HEK293 (cell line): ENCODE measurements at regions not wholly inside any gene's neighbourhood (a gene's known extent, or its start where the extent isn't known, plus 50 kb on each side); places are given as distances from the start of the nearest gene placed in this dataset.

ENCODE experiments used
- CTCF ChIA-PET: fragments of 350-600 bp; formaldehyde crosslinking; extraction: SDS; loops from one replicate; lab custom pipeline; 2021; ENCODE audit warnings: antibody characterized with exemption; lab: Yijun Ruan, JAX
- POLR2A ChIA-PET: fragments of 300-600 bp; formaldehyde crosslinking; extraction: SDS; loops from one replicate; lab custom pipeline; 2020; ENCODE audit warnings: antibody characterized with exemption, inconsistent platforms; lab: Yijun Ruan, JAX
- H3K27ac ChIP-seq: fragments of 200-500 bp; sonication (Bioruptor generic); 2 replicates; pipeline ENCODE4 v1.5.1; 2014; ENCODE audit warnings: low read depth, low read length, control low read depth, inconsistent platforms; ENCODE audit errors: extremely low read depth
- H3K36me3 ChIP-seq, 2 experiments: fragments of 200-500 bp in 1 of 2; sonication (Bioruptor generic) in 1 of 2; 1 replicate in 1 of 2; 2 replicates in 1 of 2; pipeline ENCODE4 v1.5.1; 2014 to 2017; ENCODE audit warnings: inconsistent platforms in 2 of 2, low read length in 2 of 2; ENCODE audit not compliant: control insufficient read depth in 2 of 2, insufficient read depth in 1 of 2
- H3K4me1 ChIP-seq: fragments of 200-500 bp; sonication (Bioruptor generic); 2 replicates; pipeline ENCODE4 v1.5.1; 2014; ENCODE audit warnings: mild to moderate bottlenecking, low read length, inconsistent platforms; ENCODE audit not compliant: control insufficient read depth, insufficient read depth
- H3K4me3 ChIP-seq: 2 replicates; pipeline ENCODE4 v1.5.1; 2011; ENCODE audit warnings: low read depth, mild to moderate bottlenecking, control low read depth, low read length, moderate library complexity
- H3K9me3 ChIP-seq: fragments of 200-500 bp; sonication (Bioruptor generic); 2 replicates; pipeline ENCODE4 v1.5.1; 2014; ENCODE audit warnings: low read depth, low read length, inconsistent platforms; ENCODE audit not compliant: control insufficient read depth, insufficient read depth
- HOXA7 ChIP-seq: sonication (generic); formaldehyde crosslinking; IDR thresholded peaks from 2 replicates; pipeline ENCODE4 v1.8.1; 2022; ENCODE audit warnings: missing genetic modification reagents, borderline replicate concordance
- HOXD13 ChIP-seq: sonication (generic); formaldehyde crosslinking; IDR thresholded peaks from 2 replicates; pipeline ENCODE4 v1.8.0; 2022; ENCODE audit warnings: missing genetic modification reagents, borderline replicate concordance
- OSR2 ChIP-seq: fragments of 450-650 bp; formaldehyde crosslinking; IDR thresholded peaks from 2 replicates; pipeline ENCODE4 v1.5.1; 2016; ENCODE audit warnings: missing biosample characterization, missing genetic modification characterization
- TRIM28 ChIP-seq: IDR thresholded peaks from 2 replicates; pipeline ENCODE4 v1.6.1; 2011; ENCODE audit warnings: low read length, control low read depth, borderline replicate concordance
- ZBTB48 ChIP-seq: fragments of 450-650 bp; formaldehyde crosslinking; IDR thresholded peaks from 2 replicates; pipeline ENCODE4 v1.5.1; 2016; ENCODE audit warnings: missing biosample characterization, missing genetic modification characterization
- ZFP3 ChIP-seq: fragments of 450-650 bp; formaldehyde crosslinking; IDR thresholded peaks from 2 replicates; pipeline ENCODE4 v1.5.1; 2016; ENCODE audit warnings: low read depth, missing biosample characterization, missing genetic modification characterization
- ZNF121 ChIP-seq: fragments of 450-650 bp; formaldehyde crosslinking; IDR thresholded peaks from 2 replicates; pipeline ENCODE4 v1.5.1; 2016; ENCODE audit warnings: missing biosample characterization, missing genetic modification characterization
- ZNF133 ChIP-seq: fragments of 450-650 bp; formaldehyde crosslinking; IDR thresholded peaks from 2 replicates; pipeline ENCODE4 v1.5.1; 2016; ENCODE audit warnings: missing biosample characterization, missing genetic modification characterization
- ZNF214 ChIP-seq: fragments of 450-650 bp; formaldehyde crosslinking; IDR thresholded peaks from 2 replicates; pipeline ENCODE4 v1.5.1; 2017; ENCODE audit warnings: missing biosample characterization, mild to moderate bottlenecking, missing genetic modification characterization, borderline replicate concordance
- ZNF221 ChIP-seq: fragments of 450-650 bp; formaldehyde crosslinking; IDR thresholded peaks from 2 replicates; pipeline ENCODE4 v1.5.1; 2017; ENCODE audit warnings: missing biosample characterization, missing genetic modification characterization, borderline replicate concordance
- ZNF239 ChIP-seq: fragments of 450-650 bp; formaldehyde crosslinking; IDR thresholded peaks from 2 replicates; pipeline ENCODE4 v1.5.1; 2016; ENCODE audit warnings: missing biosample characterization, missing genetic modification characterization
- ZNF324 ChIP-seq: fragments of 450-650 bp; formaldehyde crosslinking; IDR thresholded peaks from 2 replicates; pipeline ENCODE4 v1.5.1; 2016; ENCODE audit warnings: missing biosample characterization, missing genetic modification characterization
- ZNF335 ChIP-seq: fragments of 450-650 bp; formaldehyde crosslinking; conservative IDR thresholded peaks from 2 replicates; pipeline ENCODE4 v1.5.1; 2016; ENCODE audit warnings: missing biosample characterization, missing genetic modification characterization
- ZNF362 ChIP-seq: fragments of 450-650 bp; formaldehyde crosslinking; IDR thresholded peaks from 2 replicates; pipeline ENCODE4 v1.5.1; 2016; ENCODE audit warnings: missing biosample characterization, missing genetic modification characterization
- ZNF37A ChIP-seq: fragments of 450-650 bp; IDR thresholded peaks from 2 replicates; pipeline ENCODE4 v1.5.1; 2018; ENCODE audit warnings: missing biosample characterization, missing genetic modification characterization
- ZNF433 ChIP-seq: fragments of 450-650 bp; formaldehyde crosslinking; IDR thresholded peaks from 2 replicates; pipeline ENCODE4 v1.5.1; 2016; ENCODE audit warnings: missing biosample characterization, missing genetic modification characterization, low read depth
- ZNF488 ChIP-seq: fragments of 450-650 bp; formaldehyde crosslinking; IDR thresholded peaks from 2 replicates; pipeline ENCODE4 v1.5.1; 2016; ENCODE audit warnings: missing biosample characterization, missing genetic modification characterization
- ZNF549 ChIP-seq: fragments of 450-650 bp; IDR thresholded peaks from 2 replicates; pipeline ENCODE4 v1.5.1; 2018; ENCODE audit warnings: missing biosample characterization, missing genetic modification characterization, mild to moderate bottlenecking, inconsistent platforms, moderate library complexity
- ZNF626 ChIP-seq: fragments of 450-650 bp; sonication (Bioruptor Pico); formaldehyde crosslinking; IDR thresholded peaks from 2 replicates; pipeline ENCODE4 v1.5.1; 2018; ENCODE audit warnings: missing biosample characterization, missing genetic modification characterization, inconsistent platforms
- TF ChIP-seq, protein P1 (sequence below): fragments of 450-650 bp; formaldehyde crosslinking; IDR thresholded peaks from 2 replicates; pipeline ENCODE4 v1.5.1; 2017; ENCODE audit warnings: missing biosample characterization, missing genetic modification characterization
- TF ChIP-seq, protein P2 (sequence below): fragments of 450-650 bp; formaldehyde crosslinking; IDR thresholded peaks from 2 replicates; pipeline ENCODE4 v1.5.1; 2016; ENCODE audit warnings: missing biosample characterization, missing genetic modification characterization, borderline replicate concordance
- TF ChIP-seq, protein P3 (sequence below): fragments of 450-650 bp; formaldehyde crosslinking; IDR thresholded peaks from 2 replicates; pipeline ENCODE4 v1.5.1; 2016; ENCODE audit warnings: missing biosample characterization, missing genetic modification characterization, borderline replicate concordance

GRCh38 chr14:66076176-66076575 is 410.0 kb upstream of the CCDC196 start:
- ChIA-PET CTCF (interaction anchor here (1.7 to 2.5 kb wide), 2 partner anchors 9 to 117 kb away, joined by 3 to 5 read pairs; no protein-coding TSS in a partner anchor), POLR2A (no interaction called here)
- Histone ChIP-seq H3K4me3 (no peak overlapping the region), H3K9me3 (no peaks in the 10 kb centered on the region), H3K27ac (no peak overlapping the region), H3K4me1 (0 out of 2 replicates have a peak, but pooled peaks cover 3% of the 10 kb centered on the region), H3K36me3 (no peaks in the 10 kb centered on the region)
- TF ChIP-seq, protein P1, sequence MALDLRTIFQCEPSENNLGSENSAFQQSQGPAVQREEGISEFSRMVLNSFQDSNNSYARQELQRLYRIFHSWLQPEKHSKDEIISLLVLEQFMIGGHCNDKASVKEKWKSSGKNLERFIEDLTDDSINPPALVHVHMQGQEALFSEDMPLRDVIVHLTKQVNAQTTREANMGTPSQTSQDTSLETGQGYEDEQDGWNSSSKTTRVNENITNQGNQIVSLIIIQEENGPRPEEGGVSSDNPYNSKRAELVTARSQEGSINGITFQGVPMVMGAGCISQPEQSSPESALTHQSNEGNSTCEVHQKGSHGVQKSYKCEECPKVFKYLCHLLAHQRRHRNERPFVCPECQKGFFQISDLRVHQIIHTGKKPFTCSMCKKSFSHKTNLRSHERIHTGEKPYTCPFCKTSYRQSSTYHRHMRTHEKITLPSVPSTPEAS (tag by site-specific recombination) = no peak
- TF ChIP-seq ZNF121 (tag by site-specific recombination) (no peak), ZNF214 (tag by site-specific recombination) (no peak), ZNF335 (tag by site-specific recombination) (no peak), TRIM28 (no peak), ZNF488 (tag by site-specific recombination) (no peak), ZBTB48 (tag by site-specific recombination) (no peak), OSR2 (tag by site-specific recombination) (no peak), HOXD13 (CRISPR knock-in tag) (no peak), ZNF221 (tag by site-specific recombination) (no peak), ZNF239 (tag by site-specific recombination) (no peak), ZNF433 (tag by site-specific recombination) (no peak), ZNF37A (tag by site-specific recombination) (no peak), ZNF324 (no peak)
- TF ChIP-seq, protein P2, sequence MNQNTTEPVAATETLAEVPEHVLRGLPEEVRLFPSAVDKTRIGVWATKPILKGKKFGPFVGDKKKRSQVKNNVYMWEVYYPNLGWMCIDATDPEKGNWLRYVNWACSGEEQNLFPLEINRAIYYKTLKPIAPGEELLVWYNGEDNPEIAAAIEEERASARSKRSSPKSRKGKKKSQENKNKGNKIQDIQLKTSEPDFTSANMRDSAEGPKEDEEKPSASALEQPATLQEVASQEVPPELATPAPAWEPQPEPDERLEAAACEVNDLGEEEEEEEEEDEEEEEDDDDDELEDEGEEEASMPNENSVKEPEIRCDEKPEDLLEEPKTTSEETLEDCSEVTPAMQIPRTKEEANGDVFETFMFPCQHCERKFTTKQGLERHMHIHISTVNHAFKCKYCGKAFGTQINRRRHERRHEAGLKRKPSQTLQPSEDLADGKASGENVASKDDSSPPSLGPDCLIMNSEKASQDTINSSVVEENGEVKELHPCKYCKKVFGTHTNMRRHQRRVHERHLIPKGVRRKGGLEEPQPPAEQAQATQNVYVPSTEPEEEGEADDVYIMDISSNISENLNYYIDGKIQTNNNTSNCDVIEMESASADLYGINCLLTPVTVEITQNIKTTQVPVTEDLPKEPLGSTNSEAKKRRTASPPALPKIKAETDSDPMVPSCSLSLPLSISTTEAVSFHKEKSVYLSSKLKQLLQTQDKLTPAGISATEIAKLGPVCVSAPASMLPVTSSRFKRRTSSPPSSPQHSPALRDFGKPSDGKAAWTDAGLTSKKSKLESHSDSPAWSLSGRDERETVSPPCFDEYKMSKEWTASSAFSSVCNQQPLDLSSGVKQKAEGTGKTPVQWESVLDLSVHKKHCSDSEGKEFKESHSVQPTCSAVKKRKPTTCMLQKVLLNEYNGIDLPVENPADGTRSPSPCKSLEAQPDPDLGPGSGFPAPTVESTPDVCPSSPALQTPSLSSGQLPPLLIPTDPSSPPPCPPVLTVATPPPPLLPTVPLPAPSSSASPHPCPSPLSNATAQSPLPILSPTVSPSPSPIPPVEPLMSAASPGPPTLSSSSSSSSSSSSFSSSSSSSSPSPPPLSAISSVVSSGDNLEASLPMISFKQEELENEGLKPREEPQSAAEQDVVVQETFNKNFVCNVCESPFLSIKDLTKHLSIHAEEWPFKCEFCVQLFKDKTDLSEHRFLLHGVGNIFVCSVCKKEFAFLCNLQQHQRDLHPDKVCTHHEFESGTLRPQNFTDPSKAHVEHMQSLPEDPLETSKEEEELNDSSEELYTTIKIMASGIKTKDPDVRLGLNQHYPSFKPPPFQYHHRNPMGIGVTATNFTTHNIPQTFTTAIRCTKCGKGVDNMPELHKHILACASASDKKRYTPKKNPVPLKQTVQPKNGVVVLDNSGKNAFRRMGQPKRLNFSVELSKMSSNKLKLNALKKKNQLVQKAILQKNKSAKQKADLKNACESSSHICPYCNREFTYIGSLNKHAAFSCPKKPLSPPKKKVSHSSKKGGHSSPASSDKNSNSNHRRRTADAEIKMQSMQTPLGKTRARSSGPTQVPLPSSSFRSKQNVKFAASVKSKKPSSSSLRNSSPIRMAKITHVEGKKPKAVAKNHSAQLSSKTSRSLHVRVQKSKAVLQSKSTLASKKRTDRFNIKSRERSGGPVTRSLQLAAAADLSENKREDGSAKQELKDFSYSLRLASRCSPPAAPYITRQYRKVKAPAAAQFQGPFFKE (tag by site-specific recombination) = no peak

DNA sequence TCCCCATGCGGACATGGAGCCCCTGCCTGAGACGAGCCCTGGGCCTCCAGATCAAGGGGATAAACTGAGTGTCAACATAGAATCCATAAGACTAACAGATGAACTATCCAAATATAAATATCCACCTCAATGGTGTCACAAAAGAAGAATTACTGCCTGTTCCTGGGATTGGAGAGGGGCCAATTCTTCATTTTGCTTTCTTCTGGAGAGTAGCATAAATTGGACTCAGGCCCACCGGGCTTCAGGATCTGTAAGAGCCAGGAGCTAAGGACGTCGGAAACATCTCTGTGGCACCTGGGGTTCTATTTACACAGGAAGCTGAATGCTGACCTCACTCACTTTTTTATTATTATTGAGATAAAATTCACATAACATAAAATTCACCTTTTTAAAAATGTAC is 408.2 kb upstream of the CCDC196 start:
- Histone ChIP-seq H3K4me3 (no peak overlapping the region), H3K9me3 (no peaks in the 10 kb centered on the region), H3K4me1 (0 out of 2 replicates have a peak, but pooled peaks cover 3% of the 10 kb centered on the region), H3K27ac (no peak overlapping the region), H3K36me3 (no peaks in the 10 kb centered on the region)
- POLR2A ChIA-PET = no interaction called here
- CTCF ChIA-PET = interaction anchor here (0.9 kb wide), 1 partner anchor 253 kb away, joined by 4 read pairs; no protein-coding TSS in a partner anchor
- no peak for TF ChIP-seq ZNF362 (tag by site-specific recombination)
- no peak for TF ChIP-seq ZFP3
- no peak for TF ChIP-seq ZNF626 (tag by site-specific recombination)
- TF ChIP-seq HOXD13 (CRISPR knock-in tag) = no peak
- no peak for TF ChIP-seq HOXA7 (CRISPR knock-in tag)
- TF ChIP-seq, protein P3, sequence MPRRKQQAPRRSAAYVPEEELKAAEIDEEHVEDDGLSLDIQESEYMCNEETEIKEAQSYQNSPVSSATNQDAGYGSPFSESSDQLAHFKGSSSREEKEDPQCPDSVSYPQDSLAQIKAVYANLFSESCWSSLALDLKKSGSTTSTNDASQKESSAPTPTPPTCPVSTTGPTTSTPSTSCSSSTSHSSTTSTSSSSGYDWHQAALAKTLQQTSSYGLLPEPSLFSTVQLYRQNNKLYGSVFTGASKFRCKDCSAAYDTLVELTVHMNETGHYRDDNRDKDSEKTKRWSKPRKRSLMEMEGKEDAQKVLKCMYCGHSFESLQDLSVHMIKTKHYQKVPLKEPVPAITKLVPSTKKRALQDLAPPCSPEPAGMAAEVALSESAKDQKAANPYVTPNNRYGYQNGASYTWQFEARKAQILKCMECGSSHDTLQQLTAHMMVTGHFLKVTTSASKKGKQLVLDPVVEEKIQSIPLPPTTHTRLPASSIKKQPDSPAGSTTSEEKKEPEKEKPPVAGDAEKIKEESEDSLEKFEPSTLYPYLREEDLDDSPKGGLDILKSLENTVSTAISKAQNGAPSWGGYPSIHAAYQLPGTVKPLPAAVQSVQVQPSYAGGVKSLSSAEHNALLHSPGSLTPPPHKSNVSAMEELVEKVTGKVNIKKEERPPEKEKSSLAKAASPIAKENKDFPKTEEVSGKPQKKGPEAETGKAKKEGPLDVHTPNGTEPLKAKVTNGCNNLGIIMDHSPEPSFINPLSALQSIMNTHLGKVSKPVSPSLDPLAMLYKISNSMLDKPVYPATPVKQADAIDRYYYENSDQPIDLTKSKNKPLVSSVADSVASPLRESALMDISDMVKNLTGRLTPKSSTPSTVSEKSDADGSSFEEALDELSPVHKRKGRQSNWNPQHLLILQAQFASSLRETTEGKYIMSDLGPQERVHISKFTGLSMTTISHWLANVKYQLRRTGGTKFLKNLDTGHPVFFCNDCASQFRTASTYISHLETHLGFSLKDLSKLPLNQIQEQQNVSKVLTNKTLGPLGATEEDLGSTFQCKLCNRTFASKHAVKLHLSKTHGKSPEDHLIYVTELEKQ (tag by site-specific recombination) = no peak
- no peak for TF ChIP-seq ZNF133 (tag by site-specific recombination)
- TF ChIP-seq ZNF549 (tag by site-specific recombination) = no peak
